ENCODE measurements at regions not wholly inside any gene's neighbourhood (a gene's known extent, or its start where the extent isn't known, plus 50 kb on each side); places are given as distances from the start of the nearest gene placed in this dataset.

DNA sequence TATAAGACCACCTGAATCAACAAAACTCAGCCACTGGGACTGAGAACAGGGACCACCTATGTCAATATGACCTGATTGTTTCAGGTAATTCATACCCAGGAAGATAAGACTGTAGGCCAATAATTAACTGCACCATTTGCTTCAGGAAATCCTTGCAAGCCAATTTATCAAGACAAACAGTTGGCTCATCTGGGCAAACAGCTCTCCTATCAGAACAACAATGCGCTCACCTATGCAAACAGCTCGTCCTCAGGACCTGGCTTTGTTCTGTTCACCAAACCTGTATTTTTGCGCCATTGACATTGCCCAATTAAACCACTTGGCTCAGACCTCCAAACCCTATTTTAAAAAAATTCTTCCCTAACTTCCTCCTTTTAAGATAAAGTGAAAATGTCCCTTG lies 92.3 kb upstream of the MARCHF11 start:
- WGBS, 2 donors, result 55 to 56% methylated on average over 3 of the region's 3 CpGs
- no peaks in the 10 kb centered on the region for H3K9me3 ChIP-seq
- H3K4me3 ChIP-seq, result no peak overlapping the region
- no peaks in the 10 kb centered on the region for H3K4me1 ChIP-seq
- no peak for DNase-seq
- H3K27me3 ChIP-seq, result no peaks in the 10 kb centered on the region
- no peaks in the 10 kb centered on the region for H3K36me3 ChIP-seq
- TF ChIP-seq POLR2AphosphoS5 (IDR thresholded peaks at IDR 0.05) (no peak), EP300 (IDR thresholded peaks at IDR 0.05) (no peak), POLR2A (IDR thresholded peaks at IDR 0.05) (no peak)
- TF ChIP-seq, protein P1, sequence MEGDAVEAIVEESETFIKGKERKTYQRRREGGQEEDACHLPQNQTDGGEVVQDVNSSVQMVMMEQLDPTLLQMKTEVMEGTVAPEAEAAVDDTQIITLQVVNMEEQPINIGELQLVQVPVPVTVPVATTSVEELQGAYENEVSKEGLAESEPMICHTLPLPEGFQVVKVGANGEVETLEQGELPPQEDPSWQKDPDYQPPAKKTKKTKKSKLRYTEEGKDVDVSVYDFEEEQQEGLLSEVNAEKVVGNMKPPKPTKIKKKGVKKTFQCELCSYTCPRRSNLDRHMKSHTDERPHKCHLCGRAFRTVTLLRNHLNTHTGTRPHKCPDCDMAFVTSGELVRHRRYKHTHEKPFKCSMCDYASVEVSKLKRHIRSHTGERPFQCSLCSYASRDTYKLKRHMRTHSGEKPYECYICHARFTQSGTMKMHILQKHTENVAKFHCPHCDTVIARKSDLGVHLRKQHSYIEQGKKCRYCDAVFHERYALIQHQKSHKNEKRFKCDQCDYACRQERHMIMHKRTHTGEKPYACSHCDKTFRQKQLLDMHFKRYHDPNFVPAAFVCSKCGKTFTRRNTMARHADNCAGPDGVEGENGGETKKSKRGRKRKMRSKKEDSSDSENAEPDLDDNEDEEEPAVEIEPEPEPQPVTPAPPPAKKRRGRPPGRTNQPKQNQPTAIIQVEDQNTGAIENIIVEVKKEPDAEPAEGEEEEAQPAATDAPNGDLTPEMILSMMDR (IDR thresholded peaks at IDR 0.05), result no peak
- no peak overlapping the region for H3K27ac ChIP-seq
- ATAC-seq (ENCODE audit: low FRiP score in 2 of 2), result no peak

DNA sequence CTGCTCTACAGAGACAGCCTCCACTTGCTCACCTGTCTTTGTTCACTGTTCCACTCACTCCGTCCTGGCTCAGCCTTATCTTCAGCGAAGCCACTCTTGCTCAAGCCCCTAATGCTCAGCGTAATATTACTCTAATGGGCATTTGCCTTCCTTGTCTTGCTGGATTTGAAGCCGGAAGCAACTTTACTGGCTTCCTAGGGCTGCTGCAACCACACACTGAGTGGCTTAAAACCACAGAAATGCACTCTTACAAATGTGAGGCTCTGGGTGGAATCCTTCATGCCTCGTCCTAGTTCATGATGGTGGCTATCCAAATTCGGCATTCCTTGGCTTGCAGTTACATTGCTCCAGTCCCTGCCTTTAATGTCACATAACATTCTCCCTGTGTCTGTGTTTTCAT lies 85.5 kb upstream of the MARCHF11 start:
- Histone ChIP-seq H3K27ac (no peak overlapping the region), H3K27me3 (no peaks in the 10 kb centered on the region), H3K4me1 (no peaks in the 10 kb centered on the region), H3K4me3 (no peak overlapping the region), H3K36me3 (no peaks in the 10 kb centered on the region), H3K9me3 (no peaks in the 10 kb centered on the region)
- TF ChIP-seq EP300 (IDR thresholded peaks at IDR 0.05) (no peak), POLR2A (IDR thresholded peaks at IDR 0.05) (no peak), POLR2AphosphoS5 (IDR thresholded peaks at IDR 0.05) (no peak)
- TF ChIP-seq, protein P1 (IDR thresholded peaks at IDR 0.05), result no peak
- WGBS, 2 donors, result 84 to 85% methylated on average over 6 of the region's 6 CpGs
- ATAC-seq (ENCODE audit: low FRiP score in 2 of 2), result no peak
- no peak for DNase-seq

DNA sequence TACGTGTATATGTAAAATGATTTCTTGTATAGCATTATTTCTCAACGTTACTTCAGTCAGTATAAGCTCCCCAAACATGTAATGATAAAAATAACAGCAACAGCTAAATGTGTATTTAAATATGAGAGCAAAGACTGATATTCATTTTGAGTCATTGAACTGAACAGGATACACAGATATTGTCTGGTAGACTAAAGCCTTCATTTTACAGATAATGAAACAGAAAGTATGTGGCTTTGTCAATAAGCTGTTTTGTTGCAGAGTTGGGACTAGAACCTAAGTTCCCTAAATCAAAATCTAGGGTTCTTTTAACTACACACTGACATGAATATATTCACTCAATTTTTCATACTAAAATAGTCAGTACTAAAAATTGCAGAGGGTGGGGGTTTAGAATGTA lies 80.4 kb upstream of the MARCHF11 start:
- WGBS, 2 donors, result 78 to 81% methylated on average over 2 of the region's 2 CpGs

DNA sequence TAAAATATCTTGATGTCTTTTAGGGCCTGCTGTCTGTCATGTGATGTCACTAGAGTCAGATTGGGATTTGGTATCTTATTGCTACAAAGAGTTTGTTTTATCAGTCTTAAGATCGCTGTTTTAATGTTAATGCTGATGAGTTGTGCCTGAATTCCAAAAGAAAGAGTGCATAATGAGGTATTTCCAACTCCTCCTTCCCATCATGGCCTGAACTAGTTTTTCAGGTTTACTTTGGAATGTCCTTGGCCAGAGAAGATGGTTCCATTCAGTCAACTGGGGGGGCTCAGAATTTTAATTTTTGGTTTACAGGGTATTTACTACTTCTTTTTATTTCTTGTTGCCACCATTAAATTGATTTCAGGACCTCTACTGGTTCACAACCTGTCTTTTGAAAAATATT lies 74.3 kb upstream of the MARCHF11 start:
- Histone ChIP-seq H3K4me3 (no peak overlapping the region), H3K9me3 (peaks cover 0 to 7% (median 0%) of the 10 kb centered on the region in 4 donors), H3K27me3 (no peaks in the 10 kb centered on the region), H3K27ac (no peak overlapping the region), H3K4me1 (no peaks in the 10 kb centered on the region), H3K36me3 (no peaks in the 10 kb centered on the region)
- no peak for ATAC-seq (ENCODE audit: low FRiP score in 2 of 2)
- TF ChIP-seq POLR2AphosphoS5 (IDR thresholded peaks at IDR 0.05), result no peak
- no peak for TF ChIP-seq EP300 (IDR thresholded peaks at IDR 0.05)
- no peak for TF ChIP-seq POLR2A (IDR thresholded peaks at IDR 0.05)
- TF ChIP-seq, protein P1 (IDR thresholded peaks at IDR 0.05), result no peak
- WGBS, 2 donors, result 67 to 79% methylated on average over 1 of the region's 1 CpG
- DNase-seq, result no peak

More for the DNA sequence above, 80.4 kb upstream of the MARCHF11 start:
- Histone ChIP-seq H3K4me3 (no peak overlapping the region), H3K27ac (no peak overlapping the region), H3K4me1 (no peaks in the 10 kb centered on the region), H3K27me3 (no peaks in the 10 kb centered on the region), H3K36me3 (no peaks in the 10 kb centered on the region), H3K9me3 (no peaks in the 10 kb centered on the region)
- ATAC-seq (ENCODE audit: low FRiP score in 2 of 2) (no peak), DNase-seq (no peak)
- TF ChIP-seq POLR2AphosphoS5 (IDR thresholded peaks at IDR 0.05), result no peak
- no peak for TF ChIP-seq EP300 (IDR thresholded peaks at IDR 0.05)
- TF ChIP-seq, protein P1 (IDR thresholded peaks at IDR 0.05), result no peak
- TF ChIP-seq POLR2A (IDR thresholded peaks at IDR 0.05), result no peak

DNA sequence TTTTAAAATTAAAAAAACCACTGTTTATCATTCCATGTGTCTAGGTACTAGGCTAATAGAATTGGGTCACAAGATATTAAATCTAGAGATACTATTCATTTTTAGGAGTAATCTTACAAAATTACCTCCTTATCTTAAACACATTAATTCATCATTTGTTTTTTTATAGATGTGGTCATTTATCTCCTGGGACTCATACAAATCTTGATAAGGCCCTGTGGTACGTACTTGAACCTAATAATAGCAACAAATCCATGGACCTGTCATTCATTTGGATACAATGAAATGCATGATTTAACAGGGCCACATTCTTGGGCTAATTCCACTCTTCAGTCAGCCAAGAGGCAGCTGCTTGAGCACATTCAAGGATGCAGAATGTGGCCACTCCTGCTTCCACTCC lies 66.4 kb upstream of the MARCHF11 start:
- WGBS, 2 donors, result 15 to 17% methylated on average over 1 of the region's 1 CpG
- no peak overlapping the region for H3K4me3 ChIP-seq
- no peaks in the 10 kb centered on the region for H3K9me3 ChIP-seq
- TF ChIP-seq, protein P1 (IDR thresholded peaks at IDR 0.05), result no peak
- TF ChIP-seq POLR2AphosphoS5 (IDR thresholded peaks at IDR 0.05) (no peak), EP300 (IDR thresholded peaks at IDR 0.05) (no peak), POLR2A (IDR thresholded peaks at IDR 0.05) (no peak)
- DNase-seq, result no peak
- no peaks in the 10 kb centered on the region for H3K4me1 ChIP-seq
- H3K27ac ChIP-seq, result no peak overlapping the region
- no peak for ATAC-seq (ENCODE audit: low FRiP score in 2 of 2)
- no peaks in the 10 kb centered on the region for H3K36me3 ChIP-seq
- no peaks in the 10 kb centered on the region for H3K27me3 ChIP-seq
